ENCODE measurements at regions not wholly inside any gene's neighbourhood (a gene's known extent, or its start where the extent isn't known, plus 50 kb on each side); places are given as distances from the start of the nearest gene placed in this dataset.
"Not testable (repeated sequence)": the region's sequence is repeated elsewhere in the genome, so short reads cannot be mapped to it uniquely, and the experiment has no call there.

DNA sequence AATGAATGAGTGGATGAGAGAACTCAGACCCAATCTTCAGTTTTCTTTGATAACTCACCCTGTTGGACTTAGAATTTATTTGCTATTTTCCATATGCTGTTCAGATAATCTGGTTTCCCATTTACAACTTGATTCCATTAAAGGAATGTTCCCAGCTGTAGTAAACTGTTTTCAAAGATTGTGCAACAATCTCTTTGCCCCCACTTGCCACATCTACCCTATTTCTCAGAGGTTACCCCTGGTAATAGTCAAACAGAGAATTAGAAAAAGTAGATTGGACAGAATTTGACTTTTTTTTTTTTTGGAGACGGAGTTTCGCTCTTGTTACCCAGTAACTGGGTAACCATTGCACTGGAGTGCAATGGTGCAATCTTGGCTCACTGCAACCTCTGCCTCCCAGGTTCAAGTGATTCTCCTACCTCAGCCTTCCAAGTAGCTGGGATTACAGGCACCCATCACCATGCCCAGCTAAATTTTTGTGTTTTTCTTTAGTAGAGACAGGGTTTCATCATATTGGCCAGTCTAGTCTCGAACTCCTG, 93.4 kb upstream of the SIX2 start:
- Histone ChIP-seq H3K27ac (no peak overlapping the region), H3K4me3 (no peak overlapping the region)

- Histone ChIP-seq H3K4me3 (no peak overlapping the region), H3K27ac (no peak overlapping the region)
Observed at GRCh38 chr2:45102141-45102540, 92.9 kb upstream of the SIX2 start.

- Histone ChIP-seq H3K27ac (no peak overlapping the region), H3K4me3 (no peak overlapping the region)
Observed at GRCh38 chr2:45096996-45097395, 87.7 kb upstream of the SIX2 start.

DNA sequence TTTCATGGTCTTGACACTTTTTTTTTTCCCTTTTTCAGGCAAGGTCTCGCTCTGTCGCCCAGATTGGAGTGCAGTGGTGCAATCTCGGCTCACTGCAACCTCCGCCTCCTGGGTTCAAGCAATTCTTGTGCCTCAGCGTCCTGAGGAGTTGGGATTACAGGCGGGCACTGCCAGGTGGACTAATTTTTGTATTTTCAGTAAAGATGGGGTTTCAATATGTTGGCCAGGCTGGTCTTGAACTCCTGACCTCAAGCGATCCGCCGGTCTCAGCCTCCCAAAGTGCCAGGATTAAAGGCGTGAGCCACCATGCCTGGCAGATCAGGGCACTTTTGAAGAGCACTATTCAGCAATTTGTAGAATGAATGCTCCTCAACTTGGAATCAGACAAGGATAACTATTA, 86.8 kb upstream of the SIX2 start:
- not testable (repeated sequence) for H3K27ac ChIP-seq, H3K4me3 ChIP-seq

- Histone ChIP-seq H3K4me3 (no peak overlapping the region), H3K27ac (no peak overlapping the region)
Observed at GRCh38 chr2:45093663-45094062, 84.4 kb upstream of the SIX2 start.

GRCh38 chr2:45093181-45093580, 83.9 kb upstream of the SIX2 start:
- Histone ChIP-seq H3K4me3 (no peak overlapping the region), H3K27ac (no peak overlapping the region)

DNA sequence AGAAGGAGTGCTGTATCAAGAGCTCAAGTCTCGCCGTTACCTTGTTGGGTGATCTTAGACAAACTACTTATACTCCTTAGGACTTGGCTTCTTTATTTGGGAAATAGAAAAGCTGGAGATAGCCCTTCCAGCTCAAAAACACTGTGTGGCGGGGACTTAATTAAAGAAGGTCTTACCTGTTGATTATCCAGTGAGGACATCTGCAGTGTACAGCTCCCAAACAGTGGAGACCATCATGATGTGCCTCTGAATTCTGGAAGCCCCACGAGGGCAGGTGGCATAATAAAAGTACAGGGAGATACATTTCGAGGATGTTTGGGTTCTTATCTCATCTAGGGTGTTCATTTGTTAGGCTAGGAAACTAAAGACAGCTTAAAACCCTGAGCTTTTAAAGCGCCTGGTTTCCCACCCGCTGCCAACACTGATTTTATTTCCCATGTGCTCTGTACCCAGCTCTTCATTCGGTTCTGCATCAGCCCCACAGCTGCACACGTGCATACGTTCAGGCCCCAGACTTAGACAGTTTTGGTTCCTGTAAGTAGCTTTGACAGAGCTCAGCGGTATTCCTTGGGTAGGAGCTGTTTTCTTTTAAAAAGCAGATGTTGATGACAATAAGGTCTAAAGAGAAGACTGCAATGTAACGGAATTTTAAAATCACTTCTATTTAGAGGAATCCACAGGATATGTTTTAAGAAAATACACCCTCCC, 80.5 kb upstream of the SIX2 start:
- no peak overlapping the region for H3K27ac ChIP-seq
- no peak overlapping the region for H3K4me3 ChIP-seq

- H3K27ac ChIP-seq: no peak overlapping the region
- H3K4me3 ChIP-seq: no peak overlapping the region
Observed at GRCh38 chr2:45085487-45085886, 76.2 kb upstream of the SIX2 start.

GRCh38 chr2:45084361-45085020, 75.2 kb upstream of the SIX2 start:
- Histone ChIP-seq H3K27ac (no peak overlapping the region), H3K4me3 (no peak overlapping the region)

- H3K27ac ChIP-seq: no peak overlapping the region
- H3K4me3 ChIP-seq: no peak overlapping the region
Observed at GRCh38 chr2:45083175-45083574, 73.9 kb upstream of the SIX2 start.

- Histone ChIP-seq H3K27ac (no peak overlapping the region), H3K4me3 (no peak overlapping the region)
Observed at GRCh38 chr2:45074713-45075112, 65.5 kb upstream of the SIX2 start.

DNA sequence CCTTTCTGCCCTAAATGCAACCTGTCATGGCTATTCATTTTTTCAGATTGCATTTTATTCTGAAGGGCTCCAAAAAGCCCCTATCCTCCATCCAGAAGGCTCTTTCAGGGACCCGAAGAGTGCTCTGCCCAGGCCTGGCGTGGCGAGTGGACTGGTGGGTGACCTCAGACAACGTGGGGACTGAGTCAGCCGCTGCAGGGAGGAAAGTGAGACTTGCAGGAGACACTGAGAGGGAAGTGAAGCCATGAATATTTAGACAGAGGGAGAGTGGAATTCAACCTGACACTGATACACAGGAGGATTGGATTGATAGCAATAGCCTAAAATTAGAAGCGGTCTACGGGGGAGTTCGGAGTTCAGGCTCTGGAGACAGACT, 63.6 kb upstream of the SIX2 start:
- Histone ChIP-seq H3K27ac (no peak overlapping the region), H3K4me3 (no peak overlapping the region)

GRCh38 chr2:45072064-45072861, 63.0 kb upstream of the SIX2 start:
- H3K27ac ChIP-seq: no peak overlapping the region

GRCh38 chr2:45070113-45070652, 60.9 kb upstream of the SIX2 start:
- Histone ChIP-seq H3K27ac (no peak overlapping the region), H3K4me3 (no peak overlapping the region)

More at GRCh38 chr2:45072064-45072861, 63.0 kb upstream of the SIX2 start:
- H3K4me3 ChIP-seq: no peak overlapping the region

DNA sequence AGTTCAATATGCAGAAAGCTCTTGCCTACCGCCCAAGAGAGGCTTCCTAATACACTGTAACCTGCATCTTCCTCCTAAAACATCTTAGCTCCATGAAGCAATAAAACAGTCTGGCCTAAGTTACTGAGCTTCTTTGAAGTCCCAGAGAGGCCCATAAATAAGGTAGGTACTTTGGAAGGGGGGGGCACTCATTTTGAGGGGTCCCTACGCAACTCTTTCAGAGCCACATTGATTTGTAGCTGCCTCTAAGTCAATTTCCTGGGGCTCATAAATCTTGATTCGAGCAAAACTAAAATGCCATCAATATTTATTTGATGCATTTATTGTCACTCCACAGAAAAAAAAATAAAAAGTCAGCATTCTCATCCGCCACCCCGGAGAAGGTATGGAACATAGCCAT, 60.4 kb upstream of the SIX2 start:
- H3K27ac ChIP-seq: no peak overlapping the region
- H3K4me3 ChIP-seq: no peak overlapping the region

DNA sequence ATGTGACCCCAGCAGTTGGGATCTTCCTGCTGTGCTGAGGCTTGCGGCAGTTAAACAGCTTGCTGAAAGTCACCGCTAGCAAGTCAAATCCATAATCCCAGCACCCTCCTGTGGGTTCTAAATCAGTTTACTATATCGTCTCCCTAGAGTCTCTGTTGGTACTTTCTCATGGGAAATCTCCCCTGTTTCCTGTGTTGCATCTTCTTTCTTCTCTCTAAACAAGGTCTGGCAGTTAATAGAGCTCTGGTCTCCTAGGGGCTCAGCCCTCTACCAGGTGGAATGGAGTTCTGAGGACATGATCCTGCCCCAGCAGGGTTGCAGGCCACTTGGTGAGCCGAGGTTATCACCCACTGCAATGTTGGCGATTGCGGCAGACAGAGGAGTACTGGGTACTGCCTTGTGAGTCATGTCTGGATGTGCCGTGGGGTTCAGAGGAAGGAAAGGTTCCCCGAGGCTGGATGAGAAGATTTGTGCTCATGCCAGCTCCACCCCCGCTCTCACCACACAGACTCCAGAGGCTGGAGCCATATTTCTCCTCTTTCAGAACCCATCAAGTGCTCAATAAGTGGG, 59.4 kb upstream of the SIX2 start:
- no peak overlapping the region for H3K27ac ChIP-seq
- H3K4me3 ChIP-seq: no peak overlapping the region

DNA sequence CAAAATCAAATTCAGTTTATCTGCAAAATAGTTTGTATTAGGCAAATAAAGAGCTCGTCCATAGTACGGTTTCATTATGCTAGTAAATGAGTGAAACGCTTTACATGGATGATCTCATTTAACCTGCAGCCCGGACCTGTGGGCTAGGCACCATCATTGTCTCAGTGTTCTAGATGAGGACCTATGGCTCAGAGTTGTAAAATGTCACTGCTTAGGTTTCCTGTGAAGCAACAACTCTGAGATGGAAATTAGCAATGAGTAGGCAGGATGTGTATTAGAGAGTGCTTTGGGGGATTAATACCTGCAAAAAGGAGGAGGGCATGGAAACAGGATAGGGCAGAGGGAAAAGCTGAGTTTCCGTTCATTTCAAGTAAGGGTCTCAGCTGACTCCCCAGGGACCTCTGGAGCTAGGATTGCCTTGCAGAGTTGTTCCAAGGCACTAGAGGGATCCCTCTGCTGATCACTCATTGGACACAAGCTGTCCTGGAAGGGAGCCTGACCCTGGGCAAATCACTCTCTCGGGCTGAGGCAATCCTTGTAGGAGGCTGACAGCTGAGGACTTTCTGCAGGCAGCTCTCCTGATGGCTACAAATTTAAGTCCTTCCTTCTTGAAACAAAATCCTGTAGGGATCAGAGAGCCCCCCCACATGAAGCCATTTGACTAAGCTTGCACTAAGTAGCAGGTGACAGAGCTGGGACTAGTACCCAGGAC, 58.8 kb upstream of the SIX2 start:
- H3K27ac ChIP-seq: no peak overlapping the region
- no peak overlapping the region for H3K4me3 ChIP-seq
